ENCODE measurements at regions not wholly inside any gene's neighbourhood (a gene's known extent, or its start where the extent isn't known, plus 50 kb on each side); places are given as distances from the start of the nearest gene placed in this dataset.

GRCh38 chr2:55796121-55796520 lies 102.5 kb upstream of the PNPT1 start:
- TF ChIP-seq CTCF (conservative IDR thresholded peaks at IDR 0.05 in 1 of 2, IDR thresholded peaks at IDR 0.05 in 1 of 2; ENCODE audit: extremely low read depth in 1 of 2, insufficient read depth in 1 of 2, low read depth in 1 of 2, low read length in 2 of 2) (no peak), EZH2 (IDR thresholded peaks at IDR 0.05; ENCODE audit: borderline replicate concordance, low read length) (no peak)

Data from mammary epithelial cell (primary cell).